Neural progenitor cell (in vitro differentiated cells): ENCODE measurements at regions not wholly inside any gene's neighbourhood (a gene's known extent, or its start where the extent isn't known, plus 50 kb on each side); places are given as distances from the start of the nearest gene placed in this dataset.

Source experiments
- DNase-seq: peaks from one replicate; pipeline ENCODE4 v3.0.0-alpha.2; 2016; ENCODE audit warnings: low spot score
- H2AFZ ChIP-seq: fragments of 200-600 bp; sonication (generic); replicated peaks from 2 replicates; pipeline ENCODE4 v1.6.1; 2016; ENCODE audit warnings: antibody characterized with exemption
- H3F3A ChIP-seq: fragments of 200-600 bp; sonication (generic); 2 replicates; pipeline ENCODE4 v1.6.1; 2016; ENCODE audit warnings: antibody characterized with exemption, low read depth
- H3K27ac ChIP-seq: fragments of 200-600 bp; sonication (generic); 2 replicates; pipeline ENCODE4 v1.5.1; 2016; ENCODE audit warnings: mild to moderate bottlenecking
- H3K27me3 ChIP-seq: fragments of 200-600 bp; sonication (generic); 2 replicates; pipeline ENCODE4 v1.6.1; 2016; ENCODE audit warnings: mild to moderate bottlenecking, moderate library complexity
- H3K36me3 ChIP-seq: fragments of 200-600 bp; sonication (generic); 2 replicates; pipeline ENCODE4 v1.5.1; 2016
- H3K4me1 ChIP-seq: fragments of 200-600 bp; sonication (generic); 2 replicates; pipeline ENCODE4 v1.6.1; 2016; ENCODE audit warnings: mixed run types
- H3K4me2 ChIP-seq: fragments of 200-600 bp; sonication (generic); 2 replicates; pipeline ENCODE4 v1.6.1; 2016
- H3K4me3 ChIP-seq: fragments of 200-600 bp; sonication (generic); 2 replicates; pipeline ENCODE4 v1.5.1; 2016
- H3K79me2 ChIP-seq: fragments of 200-600 bp; sonication (generic); 2 replicates; pipeline ENCODE4 v1.6.1; 2016; ENCODE audit warnings: low read depth
- H3K9ac ChIP-seq: fragments of 200-600 bp; sonication (generic); 2 replicates; pipeline ENCODE4 v1.6.1; 2016
- H3K9me3 ChIP-seq: fragments of 200-600 bp; sonication (generic); 2 replicates; pipeline ENCODE4 v1.5.1; 2016; ENCODE audit warnings: low read depth
- H4K20me1 ChIP-seq: fragments of 200-600 bp; sonication (generic); 2 replicates; pipeline ENCODE4 v1.6.1; 2016; ENCODE audit warnings: low read depth
- H3K27ac Mint-ChIP-seq: 3 replicates; pipeline ENCODE4 v1.8.0; 2021; ENCODE audit warnings: mixed read lengths
- H3K27me3 Mint-ChIP-seq: 2 replicates; pipeline ENCODE4 v1.8.0; 2022; ENCODE audit warnings: low read depth, mild to moderate bottlenecking, inconsistent platforms, moderate library complexity, mixed read lengths; ENCODE audit not compliant: insufficient read depth
- H3K36me3 Mint-ChIP-seq: 3 replicates; pipeline ENCODE4 v1.8.0; 2021; ENCODE audit warnings: mixed read lengths
- H3K4me1 Mint-ChIP-seq: 3 replicates; pipeline ENCODE4 v1.8.0; 2021; ENCODE audit warnings: mixed read lengths
- H3K4me3 Mint-ChIP-seq: 3 replicates; pipeline ENCODE4 v1.8.0; 2021; ENCODE audit warnings: mild to moderate bottlenecking, moderate library complexity, mixed read lengths
- H3K9me3 Mint-ChIP-seq: 3 replicates; pipeline ENCODE4 v1.8.0; 2020; ENCODE audit warnings: mixed read lengths
- EZH2 ChIP-seq: fragments of 200-600 bp; sonication (generic); IDR thresholded peaks from 2 replicates; pipeline ENCODE4 v1.6.1; 2017; ENCODE audit warnings: antibody characterized with exemption, mild to moderate bottlenecking, moderate library complexity
- EZH2phosphoT487 ChIP-seq: fragments of 200-600 bp; sonication (generic); IDR thresholded peaks from 2 replicates; pipeline ENCODE4 v1.6.1; 2017; ENCODE audit warnings: antibody characterized with exemption
- TF ChIP-seq, protein P1 (sequence below): fragments of 200-600 bp; sonication (generic); IDR thresholded peaks from 2 replicates; pipeline ENCODE4 v1.5.1; 2017; ENCODE audit warnings: antibody characterized with exemption, mild to moderate bottlenecking

- no peaks in the 10 kb centered on the region for H3K27me3 ChIP-seq
- Mint-ChIP-seq H3K4me3 (no peak overlapping the region), H3K9me3 (no peaks in the 10 kb centered on the region), H3K27me3 (peaks cover 2% of the 10 kb centered on the region), H3K4me1 (peaks cover 48% of the 10 kb centered on the region), H3K36me3 (no peaks in the 10 kb centered on the region), H3K27ac (no peak overlapping the region)
- no peak overlapping the region for H2AFZ ChIP-seq
- H3K4me1 ChIP-seq = peaks cover 36% of the 10 kb centered on the region
- no peaks in the 10 kb centered on the region for H3K36me3 ChIP-seq
- TF ChIP-seq, protein P1, sequence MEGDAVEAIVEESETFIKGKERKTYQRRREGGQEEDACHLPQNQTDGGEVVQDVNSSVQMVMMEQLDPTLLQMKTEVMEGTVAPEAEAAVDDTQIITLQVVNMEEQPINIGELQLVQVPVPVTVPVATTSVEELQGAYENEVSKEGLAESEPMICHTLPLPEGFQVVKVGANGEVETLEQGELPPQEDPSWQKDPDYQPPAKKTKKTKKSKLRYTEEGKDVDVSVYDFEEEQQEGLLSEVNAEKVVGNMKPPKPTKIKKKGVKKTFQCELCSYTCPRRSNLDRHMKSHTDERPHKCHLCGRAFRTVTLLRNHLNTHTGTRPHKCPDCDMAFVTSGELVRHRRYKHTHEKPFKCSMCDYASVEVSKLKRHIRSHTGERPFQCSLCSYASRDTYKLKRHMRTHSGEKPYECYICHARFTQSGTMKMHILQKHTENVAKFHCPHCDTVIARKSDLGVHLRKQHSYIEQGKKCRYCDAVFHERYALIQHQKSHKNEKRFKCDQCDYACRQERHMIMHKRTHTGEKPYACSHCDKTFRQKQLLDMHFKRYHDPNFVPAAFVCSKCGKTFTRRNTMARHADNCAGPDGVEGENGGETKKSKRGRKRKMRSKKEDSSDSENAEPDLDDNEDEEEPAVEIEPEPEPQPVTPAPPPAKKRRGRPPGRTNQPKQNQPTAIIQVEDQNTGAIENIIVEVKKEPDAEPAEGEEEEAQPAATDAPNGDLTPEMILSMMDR = no peak
- TF ChIP-seq EZH2phosphoT487 = no peak
- no peak for TF ChIP-seq EZH2
- H3F3A ChIP-seq = peaks cover 15% of the 10 kb centered on the region
- H3K79me2 ChIP-seq = no peaks in the 10 kb centered on the region
- DNase-seq = no peak
- no peaks in the 10 kb centered on the region for H3K9me3 ChIP-seq
- H3K4me2 ChIP-seq = no peak overlapping the region
- H4K20me1 ChIP-seq = no peaks in the 10 kb centered on the region
- H3K27ac ChIP-seq = no peak overlapping the region
- no peak overlapping the region for H3K9ac ChIP-seq
- no peak overlapping the region for H3K4me3 ChIP-seq
Measured at GRCh38 chr2:216555274-216555673, 56.6 kb downstream of the RPL37A start.

GRCh38 chr2:216556202-216556601 is 57.6 kb downstream of the RPL37A start:
- TF ChIP-seq EZH2 (no peak), EZH2phosphoT487 (no peak)
- TF ChIP-seq, protein P1 = no peak
- Histone ChIP-seq H3K27me3 (no peaks in the 10 kb centered on the region), H3F3A (peaks cover 15% of the 10 kb centered on the region), H3K79me2 (no peaks in the 10 kb centered on the region), H3K4me2 (no peak overlapping the region), H3K36me3 (no peaks in the 10 kb centered on the region), H3K27ac (no peak overlapping the region), H3K4me3 (no peak overlapping the region), H3K9ac (no peak overlapping the region), H3K9me3 (no peaks in the 10 kb centered on the region), H4K20me1 (no peaks in the 10 kb centered on the region), H2AFZ (no peak overlapping the region), H3K4me1 (peaks cover 37% of the 10 kb centered on the region)
- H3K36me3 Mint-ChIP-seq = peaks cover 1% of the 10 kb centered on the region
- no peak for DNase-seq
- no peak overlapping the region for H3K4me3 Mint-ChIP-seq
- H3K4me1 Mint-ChIP-seq = peaks cover 50% of the 10 kb centered on the region
- no peaks in the 10 kb centered on the region for H3K9me3 Mint-ChIP-seq
- H3K27me3 Mint-ChIP-seq = peaks cover 2% of the 10 kb centered on the region
- no peak overlapping the region for H3K27ac Mint-ChIP-seq

DNA sequence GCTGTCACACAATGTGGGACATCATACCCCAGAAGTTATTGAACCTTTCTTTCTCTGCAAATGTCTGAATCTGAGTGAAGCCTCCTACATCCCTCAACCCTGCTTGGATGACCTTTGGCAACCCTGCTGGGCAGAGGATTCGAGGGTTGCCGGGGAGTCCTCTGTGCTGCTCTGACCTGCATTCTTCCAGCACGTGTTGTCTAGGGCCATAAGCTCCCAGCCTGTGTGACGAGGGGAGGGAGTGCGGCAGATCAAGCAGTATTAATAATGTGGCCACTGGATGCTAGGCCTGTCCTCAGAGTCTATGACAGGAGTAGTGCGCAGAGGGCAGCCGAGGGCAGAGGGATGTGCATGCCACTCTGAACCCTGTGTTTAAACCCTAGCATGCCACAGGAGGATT is 58.8 kb downstream of the RPL37A start:
- H3K27ac Mint-ChIP-seq = peak overlapping the region; percentile 86
- peaks cover 4% of the 10 kb centered on the region for H3K9me3 Mint-ChIP-seq
- Histone ChIP-seq H3K27me3 (no peaks in the 10 kb centered on the region), H3F3A (peaks cover 15% of the 10 kb centered on the region), H3K4me1 (peaks cover 38% of the 10 kb centered on the region), H3K9ac (no peak overlapping the region), H3K4me2 (peak overlapping the region; percentile 46), H3K36me3 (no peaks in the 10 kb centered on the region), H3K79me2 (no peaks in the 10 kb centered on the region), H3K9me3 (no peaks in the 10 kb centered on the region), H2AFZ (no peak overlapping the region), H3K27ac (no peak overlapping the region), H3K4me3 (no peak overlapping the region), H4K20me1 (no peaks in the 10 kb centered on the region)
- peak; percentile 40 for DNase-seq
- peaks cover 2% of the 10 kb centered on the region for H3K27me3 Mint-ChIP-seq
- H3K4me3 Mint-ChIP-seq = peak overlapping the region; percentile 72
- H3K4me1 Mint-ChIP-seq = peaks cover 52% of the 10 kb centered on the region
- no peak for TF ChIP-seq EZH2phosphoT487
- TF ChIP-seq, protein P1 = no peak
- TF ChIP-seq EZH2 = no peak
- peaks cover 3% of the 10 kb centered on the region for H3K36me3 Mint-ChIP-seq
